ENCODE measurements at regions not wholly inside any gene's neighbourhood (a gene's known extent, or its start where the extent isn't known, plus 50 kb on each side); places are given as distances from the start of the nearest gene placed in this dataset.

- intact Hi-C loops (cut with DNase I), result no loop called here
- Histone ChIP-seq H3K27me3 (no peaks in the 10 kb centered on the region), H3K9me3 (no peaks in the 10 kb centered on the region), H3K4me1 (no peaks in the 10 kb centered on the region), H3K4me3 (no peak overlapping the region), H3K36me3 (no peaks in the 10 kb centered on the region), H3K27ac (no peak overlapping the region)
- no peak for DNase-seq (ENCODE audit: extremely low spot score in 2 of 2)
- TF ChIP-seq POLR2A (IDR thresholded peaks at IDR 0.05), result no peak
- TF ChIP-seq POLR2AphosphoS5 (IDR thresholded peaks at IDR 0.05; ENCODE audit: insufficient read depth in 1 of 2, low read depth in 1 of 2), result no peak
- TF ChIP-seq CTCF (IDR thresholded peaks at IDR 0.05), result no peak
Measured at GRCh38 chr4:181693517-181693916, 549.7 kb upstream of the TENM3 start.

GRCh38 chr4:181698221-181698620, 545.0 kb upstream of the TENM3 start:
- no peaks in the 10 kb centered on the region for H3K36me3 ChIP-seq
- H3K9me3 ChIP-seq, result no peaks in the 10 kb centered on the region
- no peak overlapping the region for H3K4me3 ChIP-seq
- no peaks in the 10 kb centered on the region for H3K4me1 ChIP-seq
- TF ChIP-seq POLR2AphosphoS5 (IDR thresholded peaks at IDR 0.05; ENCODE audit: insufficient read depth in 1 of 2, low read depth in 1 of 2), result no peak
- no peak for TF ChIP-seq CTCF (IDR thresholded peaks at IDR 0.05)
- TF ChIP-seq POLR2A (IDR thresholded peaks at IDR 0.05), result no peak
- no peak overlapping the region for H3K27ac ChIP-seq
- DNase-seq (ENCODE audit: extremely low spot score in 2 of 2), result no peak
- intact Hi-C loops (cut with DNase I), result no loop called here
- H3K27me3 ChIP-seq, result no peaks in the 10 kb centered on the region

GRCh38 chr4:181701214-181701613, 542.0 kb upstream of the TENM3 start:
- H3K27ac ChIP-seq, result no peak overlapping the region
- intact Hi-C loops (cut with DNase I), result no loop called here

GRCh38 chr4:181701894-181702293, 541.3 kb upstream of the TENM3 start:
- DNase-seq (ENCODE audit: extremely low spot score in 2 of 2), result no peak
- H3K27me3 ChIP-seq, result no peaks in the 10 kb centered on the region
- no peaks in the 10 kb centered on the region for H3K9me3 ChIP-seq
- H3K4me1 ChIP-seq, result no peaks in the 10 kb centered on the region
- TF ChIP-seq CTCF (IDR thresholded peaks at IDR 0.05), result no peak
- no peak overlapping the region for H3K27ac ChIP-seq
- intact Hi-C loops (cut with DNase I), result no loop called here
- no peak overlapping the region for H3K4me3 ChIP-seq
- no peaks in the 10 kb centered on the region for H3K36me3 ChIP-seq

More at GRCh38 chr4:181701214-181701613, 542.0 kb upstream of the TENM3 start:
- no peak overlapping the region for H3K4me3 ChIP-seq
- H3K4me1 ChIP-seq, result no peaks in the 10 kb centered on the region
- TF ChIP-seq POLR2A (IDR thresholded peaks at IDR 0.05), result no peak
- no peaks in the 10 kb centered on the region for H3K36me3 ChIP-seq
- no peaks in the 10 kb centered on the region for H3K9me3 ChIP-seq
- no peaks in the 10 kb centered on the region for H3K27me3 ChIP-seq
- no peak for DNase-seq (ENCODE audit: extremely low spot score in 2 of 2)

- Histone ChIP-seq H3K27ac (no peak overlapping the region), H3K27me3 (no peaks in the 10 kb centered on the region), H3K9me3 (no peaks in the 10 kb centered on the region), H3K4me1 (no peaks in the 10 kb centered on the region), H3K4me3 (no peak overlapping the region), H3K36me3 (no peaks in the 10 kb centered on the region)
- no peak for DNase-seq (ENCODE audit: extremely low spot score in 2 of 2)
- intact Hi-C loops (cut with DNase I), result no loop called here
- TF ChIP-seq CTCF (IDR thresholded peaks at IDR 0.05), result no peak
- no peak for TF ChIP-seq POLR2A (IDR thresholded peaks at IDR 0.05)
- no peak for TF ChIP-seq POLR2AphosphoS5 (IDR thresholded peaks at IDR 0.05; ENCODE audit: insufficient read depth in 1 of 2, low read depth in 1 of 2)
Measured at GRCh38 chr4:181702864-181703495, 540.2 kb upstream of the TENM3 start.

Measured in vagina (tissue), 2 donors.